GM23338 (cell line): ENCODE measurements at regions not wholly inside any gene's neighbourhood (a gene's known extent, or its start where the extent isn't known, plus 50 kb on each side); places are given as distances from the start of the nearest gene placed in this dataset.

Experiments used
- ATAC-seq: fragments of 200-7000 bp; cut with Tn5 transposase; 3 replicates; pipeline ENCODE4 v1.9.1; 2020
- DNase-seq: peaks from one replicate; pipeline ENCODE4 v3.0.0-alpha.2; 2015; ENCODE audit warnings: low spot score
- H2AFZ ChIP-seq: fragments of 200-600 bp; sonication (generic); 2 replicates; pipeline ENCODE4 v1.8.0; 2016; ENCODE audit warnings: antibody characterized with exemption, mild to moderate bottlenecking, moderate library complexity
- H3F3A ChIP-seq: fragments of 200-600 bp; sonication (generic); replicated peaks from 2 replicates; pipeline ENCODE4 v1.8.0; 2017; ENCODE audit warnings: antibody characterized with exemption, mixed run types, low read depth
- H3K27ac ChIP-seq: fragments of 200-600 bp; sonication (generic); 2 replicates; pipeline ENCODE4 v1.6.1; 2016; ENCODE audit warnings: low read depth
- H3K27me3 ChIP-seq: fragments of 200-600 bp; sonication (generic); 2 replicates; pipeline ENCODE4 v1.8.0; 2016; ENCODE audit warnings: mild to moderate bottlenecking, mixed run types, moderate library complexity; ENCODE audit not compliant: insufficient read depth
- H3K36me3 ChIP-seq: fragments of 200-600 bp; sonication (generic); 2 replicates; pipeline ENCODE4 v1.8.0; 2016; ENCODE audit warnings: mild to moderate bottlenecking; ENCODE audit not compliant: insufficient read depth
- H3K4me1 ChIP-seq: fragments of 200-600 bp; sonication (generic); 2 replicates; pipeline ENCODE4 v1.8.0; 2016; ENCODE audit warnings: mild to moderate bottlenecking, moderate library complexity; ENCODE audit not compliant: insufficient read depth
- H3K4me2 ChIP-seq: fragments of 200-600 bp; sonication (generic); 2 replicates; pipeline ENCODE4 v1.7.1; 2017; ENCODE audit warnings: mixed run types
- H3K4me3 ChIP-seq: fragments of 200-600 bp; sonication (generic); 2 replicates; pipeline ENCODE4 v1.6.1; 2016; ENCODE audit warnings: mixed run types
- H3K79me2 ChIP-seq: fragments of 200-600 bp; sonication (generic); replicated peaks from 2 replicates; pipeline ENCODE4 v1.8.0; 2017; ENCODE audit warnings: mild to moderate bottlenecking; ENCODE audit not compliant: insufficient read depth
- H3K9me2 ChIP-seq: fragments of 200-600 bp; sonication (generic); 2 replicates; pipeline ENCODE4 v1.8.0; 2017; ENCODE audit not compliant: insufficient read depth
- H4K20me1 ChIP-seq: fragments of 200-600 bp; sonication (generic); replicated peaks from 2 replicates; pipeline ENCODE4 v1.8.0; 2017; ENCODE audit warnings: mild to moderate bottlenecking; ENCODE audit not compliant: insufficient read depth
- H3K27ac Mint-ChIP-seq: 2 replicates; pipeline ENCODE4 v1.8.0; 2020; ENCODE audit warnings: inconsistent platforms, mild to moderate bottlenecking, moderate library complexity, mixed read lengths
- H3K27me3 Mint-ChIP-seq: 3 replicates; pipeline ENCODE4 v1.8.0; 2022; ENCODE audit warnings: low read depth, mild to moderate bottlenecking, moderate library complexity, mixed read lengths, inconsistent platforms; ENCODE audit not compliant: insufficient read depth, poor library complexity
- H3K36me3 Mint-ChIP-seq: 3 replicates; pipeline ENCODE4 v1.8.0; 2021; ENCODE audit warnings: low read depth, mild to moderate bottlenecking, inconsistent platforms, moderate library complexity, mixed read lengths
- H3K4me1 Mint-ChIP-seq: 3 replicates; pipeline ENCODE4 v1.8.0; 2020; ENCODE audit warnings: mild to moderate bottlenecking, inconsistent platforms, mixed read lengths
- H3K4me3 Mint-ChIP-seq: 3 replicates; pipeline ENCODE4 v1.8.0; 2021; ENCODE audit warnings: moderate library complexity, mild to moderate bottlenecking, inconsistent platforms, mixed read lengths
- H3K9me3 Mint-ChIP-seq: 3 replicates; pipeline ENCODE4 v1.8.0; 2020; ENCODE audit warnings: moderate library complexity, mild to moderate bottlenecking, inconsistent platforms, mixed read lengths
- CREB1 ChIP-seq: fragments of 250-450 bp; sonication (Bioruptor Pico); IDR thresholded peaks from 2 replicates; pipeline ENCODE4 v1.5.0; 2020; ENCODE audit warnings: low read depth, mild to moderate bottlenecking, moderate library complexity
- CTCF ChIP-seq, 2 experiments: fragments of 200-600 bp in 1 of 2; sonication (generic) in 1 of 2; conservative IDR thresholded peaks; 2 replicates each; pipeline versions ENCODE4 v1.5.1 to v1.6.1; 2016 to 2017; ENCODE audit warnings: antibody characterized with exemption in 2 of 2, low read depth in 2 of 2, mild to moderate bottlenecking in 2 of 2, moderate library complexity in 1 of 2
- JUNB ChIP-seq: IDR thresholded peaks from one replicate; pipeline ENCODE4 v1.6.1; 2016; ENCODE audit warnings: antibody characterized with exemption; ENCODE audit not compliant: unreplicated experiment
- NANOG ChIP-seq: IDR thresholded peaks from 2 replicates; pipeline ENCODE4 v1.6.1; 2016; ENCODE audit warnings: antibody characterized with exemption, borderline replicate concordance
- POLR2AphosphoS5 ChIP-seq: IDR thresholded peaks from 2 replicates; pipeline ENCODE4 v1.6.1; 2016; ENCODE audit warnings: antibody characterized with exemption, low read depth
- REST ChIP-seq: IDR thresholded peaks from one replicate; pipeline ENCODE4 v1.6.1; 2018; ENCODE audit warnings: antibody characterized with exemption; ENCODE audit not compliant: unreplicated experiment
- ZNF114 ChIP-seq: fragments of 250-450 bp; sonication (Bioruptor Pico); IDR thresholded peaks from 2 replicates; pipeline ENCODE4 v1.5.0; 2020; ENCODE audit warnings: mild to moderate bottlenecking, moderate library complexity
- ZNF331 ChIP-seq: fragments of 250-450 bp; sonication (Bioruptor Pico); IDR thresholded peaks from 2 replicates; pipeline ENCODE4 v1.5.0; 2020; ENCODE audit warnings: low read depth, mild to moderate bottlenecking, moderate library complexity
- ZNF462 ChIP-seq: fragments of 250-450 bp; sonication (Bioruptor Pico); IDR thresholded peaks from 2 replicates; pipeline ENCODE4 v1.5.0; 2020; ENCODE audit warnings: mild to moderate bottlenecking, moderate library complexity

- Histone ChIP-seq H4K20me1 (no peaks in the 10 kb centered on the region), H3K27me3 (no peaks in the 10 kb centered on the region), H3K4me3 (no peak overlapping the region), H3K4me1 (no peaks in the 10 kb centered on the region), H3K4me2 (no peak overlapping the region), H3K36me3 (no peaks in the 10 kb centered on the region), H3K9me2 (no peaks in the 10 kb centered on the region), H3F3A (no peaks in the 10 kb centered on the region), H3K27ac (no peak overlapping the region), H2AFZ (no peak overlapping the region), H3K79me2 (no peaks in the 10 kb centered on the region)
- H3K4me1 Mint-ChIP-seq, result no peaks in the 10 kb centered on the region
- H3K36me3 Mint-ChIP-seq, result no peaks in the 10 kb centered on the region
- H3K4me3 Mint-ChIP-seq, result no peak overlapping the region
- no peak for TF ChIP-seq REST
- no peak for TF ChIP-seq CREB1 (CRISPR knock-in tag)
- no peak for TF ChIP-seq NANOG
- no peak for TF ChIP-seq JUNB
- no peaks in the 10 kb centered on the region for H3K27me3 Mint-ChIP-seq
- DNase-seq (no peak), ATAC-seq (no peak; the same call in 2 of the 3 replicates)
- no peak overlapping the region for H3K27ac Mint-ChIP-seq
- H3K9me3 Mint-ChIP-seq, result no peaks in the 10 kb centered on the region
Measured at GRCh38 chr10:78502210-78502936, 468.7 kb downstream of the RPS24 start.

- no peak overlapping the region for H3K27ac Mint-ChIP-seq
- no peak overlapping the region for H3K27ac ChIP-seq
- no peak for DNase-seq
- no peak overlapping the region for H3K4me2 ChIP-seq
- H3K9me3 Mint-ChIP-seq, result no peaks in the 10 kb centered on the region
- no peak overlapping the region for H2AFZ ChIP-seq
- H3K79me2 ChIP-seq, result no peaks in the 10 kb centered on the region
- no peaks in the 10 kb centered on the region for H3K27me3 Mint-ChIP-seq
- no peaks in the 10 kb centered on the region for H3K9me2 ChIP-seq
- H3K4me3 Mint-ChIP-seq, result no peak overlapping the region
- no peaks in the 10 kb centered on the region for H3K4me1 ChIP-seq
- H4K20me1 ChIP-seq, result no peaks in the 10 kb centered on the region
- no peaks in the 10 kb centered on the region for H3K4me1 Mint-ChIP-seq
- H3F3A ChIP-seq, result no peaks in the 10 kb centered on the region
- H3K4me3 ChIP-seq, result no peak overlapping the region
- H3K36me3 ChIP-seq, result no peaks in the 10 kb centered on the region
- no peaks in the 10 kb centered on the region for H3K27me3 ChIP-seq
- no peak for TF ChIP-seq NANOG
- TF ChIP-seq ZNF462, result no peak
- TF ChIP-seq POLR2AphosphoS5, result no peak
- no peak for TF ChIP-seq CTCF (conservative IDR thresholded peaks at IDR 0.05; ENCODE audit: low read depth in 2 of 2)
- TF ChIP-seq ZNF114 (CRISPR knock-in tag), result no peak
- TF ChIP-seq ZNF331 (CRISPR knock-in tag), result no peak
- H3K36me3 Mint-ChIP-seq, result no peaks in the 10 kb centered on the region
- no peak for ATAC-seq
Measured at GRCh38 chr10:78504181-78504580, 470.5 kb downstream of the RPS24 start.
